Right cardiac atrium (tissue), 5 donors: ENCODE measurements at regions not wholly inside any gene's neighbourhood (a gene's known extent, or its start where the extent isn't known, plus 50 kb on each side); places are given as distances from the start of the nearest gene placed in this dataset.

Experiments used
- ATAC-seq, 2 donors: fragments of 200-7000 bp; cut with Tn5 transposase; one replicate each; pipeline versions ENCODE4 v1.8.0 to v1.9.1; 2020; ENCODE audit warnings: moderate library complexity in 2 of 2, mild to moderate bottlenecking in 1 of 2
- DNase-seq, 3 donors: peaks; one replicate each; pipeline ENCODE4 v3.0.0-alpha.2; 2020
- H3K27ac ChIP-seq: one replicate; pipeline ENCODE4 v1.5.1; 2013; ENCODE audit warnings: mild to moderate bottlenecking, low read length, control low read depth, moderate library complexity
- H3K27me3 ChIP-seq: one replicate; pipeline ENCODE4 v1.6.1; 2013; ENCODE audit not compliant: control insufficient read depth, insufficient read depth
- H3K4me1 ChIP-seq: one replicate; pipeline ENCODE4 v1.6.1; 2013; ENCODE audit warnings: low read length; ENCODE audit not compliant: control insufficient read depth, insufficient read depth
- H3K4me3 ChIP-seq: one replicate; pipeline ENCODE4 v1.5.1; 2013; ENCODE audit warnings: low read length, control low read depth
- H3K9me3 ChIP-seq: one replicate; pipeline ENCODE4 v1.6.1; 2013; ENCODE audit warnings: low read length; ENCODE audit not compliant: control insufficient read depth
- WGBS: extraction: QIAGEN DNeasy Blood & Tissue Kit; methylation state at CpG from one replicate; pipeline ENCODE4 v1.1.7; 2013; 5-methylcytosine and 5-hydroxymethylcytosine counted together
- intact Hi-C, 4 donors: fragments of 100-400 bp; cut with DNase I; formaldehyde crosslinking; loops; one replicate each; pipeline versions ENCODE4 v1.11.0 to v1.14.0; 2022 to 2023
- donor health status: healthy with polysubstance abuse.
- donor health status: DM: no; HTN: yes; CAD: no.
- donor health status: DM: no; HTN: no; CAD: no.
- donor health status: DM: no; HTN: yes; CAD: no; lungs with severe emphysema.
- donor health status: DM: yes; HTN: yes; CAD: no.

- ATAC-seq (no peak), DNase-seq (no peak)
- peaks cover 3% of the 10 kb centered on the region for H3K4me1 ChIP-seq
- intact Hi-C loops: no loop called here
- H3K27ac ChIP-seq: no peak overlapping the region
- no peak overlapping the region for H3K4me3 ChIP-seq
- WGBS: 76% methylated on average over 5 of the region's 5 CpGs
- no peaks in the 10 kb centered on the region for H3K27me3 ChIP-seq
- H3K9me3 ChIP-seq: no peaks in the 10 kb centered on the region
These were observed 129.7 kb downstream of the SNX19 start for GRCh38 chr11:130786586-130786985.

DNA sequence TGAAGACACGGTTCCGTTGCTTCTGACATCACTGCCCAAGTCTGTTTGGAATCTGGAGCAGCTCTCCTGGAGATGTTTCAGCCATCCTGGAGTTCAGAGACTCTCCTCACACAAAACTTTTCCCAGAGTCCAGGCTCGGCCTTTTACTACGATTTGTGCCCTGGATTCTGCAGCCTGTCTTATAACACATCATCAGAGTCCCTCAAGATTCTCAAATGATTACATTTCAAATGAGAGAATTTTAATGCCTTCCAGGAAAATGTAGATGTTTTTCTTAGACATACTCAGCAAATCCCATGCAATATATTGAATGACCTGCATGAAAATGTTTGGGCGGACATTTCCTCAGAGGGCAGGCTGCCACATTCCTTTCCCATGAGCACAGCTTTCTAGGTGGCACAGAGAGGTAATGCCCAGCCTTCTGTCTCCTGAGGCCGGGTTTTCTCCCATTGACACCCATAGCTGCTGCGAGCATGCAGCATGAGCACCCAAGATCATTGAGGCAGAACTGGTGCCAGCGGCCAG, 129.1 kb downstream of the SNX19 start:
- H3K9me3 ChIP-seq: no peaks in the 10 kb centered on the region
- WGBS: 73% methylated on average over 8 of the region's 8 CpGs
- H3K27me3 ChIP-seq: no peaks in the 10 kb centered on the region
- intact Hi-C loops: no loop called here
- H3K4me3 ChIP-seq: no peak overlapping the region
- DNase-seq: no peak
- peaks cover 3% of the 10 kb centered on the region for H3K4me1 ChIP-seq
- no peak overlapping the region for H3K27ac ChIP-seq
- ATAC-seq: no peak

GRCh38 chr11:130787973-130788570, 128.2 kb downstream of the SNX19 start:
- intact Hi-C loops: no loop called here
- ATAC-seq (no peak), DNase-seq (no peak)
- Histone ChIP-seq H3K9me3 (no peaks in the 10 kb centered on the region), H3K4me3 (no peak overlapping the region), H3K27me3 (no peaks in the 10 kb centered on the region), H3K27ac (no peak overlapping the region), H3K4me1 (no peaks in the 10 kb centered on the region)
- WGBS: 75% methylated on average over 1 of the region's 1 CpG

DNA sequence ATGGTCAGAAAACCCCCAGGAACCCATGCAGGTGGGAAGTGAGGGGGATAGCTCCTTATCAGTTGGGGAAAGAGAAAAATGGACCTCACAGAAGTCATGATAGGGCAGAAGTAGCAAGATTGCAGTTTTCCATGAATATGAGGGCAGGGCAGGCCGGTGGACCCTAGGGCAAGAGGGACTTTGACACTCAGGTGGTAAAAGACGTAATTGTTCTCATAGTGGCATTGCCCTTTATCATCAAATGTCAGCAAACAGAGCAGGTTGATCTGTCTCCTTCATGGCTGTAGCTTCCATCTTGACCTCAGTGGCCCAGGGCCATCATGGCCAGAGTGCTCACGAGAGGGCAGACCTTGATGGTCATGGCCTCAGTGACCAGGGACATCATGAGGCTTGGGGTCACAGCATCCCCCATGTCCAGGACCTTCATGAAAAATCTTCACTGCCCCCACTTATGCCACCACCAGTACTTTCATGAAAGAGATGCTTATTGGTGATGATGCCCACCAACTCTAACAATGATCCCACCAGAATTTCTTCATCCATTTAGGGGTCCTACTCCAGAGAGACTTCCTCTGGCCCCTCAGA, 127.1 kb downstream of the SNX19 start:
- no peaks in the 10 kb centered on the region for H3K27me3 ChIP-seq
- no peak overlapping the region for H3K4me3 ChIP-seq
- intact Hi-C loops: no loop called here
- no peaks in the 10 kb centered on the region for H3K9me3 ChIP-seq
- 94% methylated on average over 3 of the region's 3 CpGs for WGBS
- DNase-seq (no peak), ATAC-seq (no peak)
- no peak overlapping the region for H3K27ac ChIP-seq
- no peaks in the 10 kb centered on the region for H3K4me1 ChIP-seq

DNA sequence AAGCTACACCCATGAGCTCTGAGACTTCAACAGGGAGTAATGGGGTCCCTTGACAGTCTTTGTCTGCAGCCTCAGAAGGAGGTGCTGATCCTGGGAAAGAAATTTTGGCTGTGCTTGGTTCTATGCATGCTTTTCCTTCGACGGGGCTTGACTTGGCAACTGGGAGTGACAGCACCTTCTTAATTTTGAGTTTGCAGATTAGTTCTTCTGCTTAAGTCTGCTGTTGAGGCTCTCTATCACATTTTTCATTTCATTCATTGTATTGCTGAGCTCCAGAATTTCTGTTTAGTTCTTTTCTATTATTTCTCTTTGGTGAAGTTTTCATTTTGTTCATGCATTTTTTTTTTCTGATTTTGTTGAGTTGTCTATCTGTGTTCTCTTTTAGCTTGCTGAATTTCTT, 125.6 kb downstream of the SNX19 start:
- WGBS: 93% methylated on average over 2 of the region's 2 CpGs
- intact Hi-C loops: no loop called here
- Histone ChIP-seq H3K9me3 (no peaks in the 10 kb centered on the region), H3K27ac (no peak overlapping the region), H3K4me3 (no peak overlapping the region), H3K27me3 (no peaks in the 10 kb centered on the region), H3K4me1 (no peaks in the 10 kb centered on the region)
- DNase-seq (no peak), ATAC-seq (no peak)

- H3K4me1 ChIP-seq: no peaks in the 10 kb centered on the region
These were observed 123.5 kb downstream of the SNX19 start for GRCh38 chr11:130792772-130793171.

GRCh38 chr11:130796828-130797227, 119.5 kb downstream of the SNX19 start:
- H3K27me3 ChIP-seq: no peaks in the 10 kb centered on the region
- no peak overlapping the region for H3K4me3 ChIP-seq
- no peaks in the 10 kb centered on the region for H3K4me1 ChIP-seq
- intact Hi-C loops: no loop called here
- H3K9me3 ChIP-seq: no peaks in the 10 kb centered on the region
- no peak for DNase-seq
- no peak overlapping the region for H3K27ac ChIP-seq
- 92% methylated on average over 2 of the region's 2 CpGs for WGBS
- ATAC-seq: no peak

More at GRCh38 chr11:130792772-130793171, 123.5 kb downstream of the SNX19 start:
- ATAC-seq: no peak
- no peak overlapping the region for H3K4me3 ChIP-seq
- DNase-seq: no peak
- no peaks in the 10 kb centered on the region for H3K27me3 ChIP-seq
- intact Hi-C loops: no loop called here
- H3K9me3 ChIP-seq: no peaks in the 10 kb centered on the region
- H3K27ac ChIP-seq: no peak overlapping the region

GRCh38 chr11:130798280-130798679, 118.0 kb downstream of the SNX19 start:
- no peak for ATAC-seq
- WGBS: 89% methylated on average over 3 of the region's 3 CpGs

DNA sequence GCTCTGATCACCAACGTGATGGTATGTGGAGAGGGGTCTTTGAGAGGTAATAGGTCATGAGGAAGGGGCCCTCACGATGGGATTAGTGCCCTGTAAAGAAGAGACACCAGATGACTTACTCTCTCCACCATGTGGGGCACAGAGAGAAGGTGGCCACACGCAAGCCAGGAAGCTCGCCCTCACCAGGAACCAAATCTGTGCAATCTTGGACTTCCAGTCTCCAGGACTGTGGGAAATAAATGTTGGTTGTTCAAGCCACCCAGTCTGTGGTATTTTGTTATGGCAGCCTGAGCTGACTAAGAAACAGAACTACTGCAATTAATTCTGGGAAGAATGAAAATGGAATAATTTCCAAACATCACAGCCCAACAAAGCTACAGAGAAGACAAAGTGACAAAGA, 117.5 kb downstream of the SNX19 start:
- Histone ChIP-seq H3K4me3 (no peak overlapping the region), H3K4me1 (peaks cover 2% of the 10 kb centered on the region), H3K27me3 (no peaks in the 10 kb centered on the region), H3K9me3 (no peaks in the 10 kb centered on the region), H3K27ac (no peak overlapping the region)
- DNase-seq (no peak), ATAC-seq (no peak)
- intact Hi-C loops: no loop called here
- 78% methylated on average over 4 of the region's 4 CpGs for WGBS

More at GRCh38 chr11:130798280-130798679, 118.0 kb downstream of the SNX19 start:
- no peak overlapping the region for H3K27ac ChIP-seq
- H3K4me3 ChIP-seq: no peak overlapping the region
- DNase-seq: no peak
- no peaks in the 10 kb centered on the region for H3K4me1 ChIP-seq
- H3K9me3 ChIP-seq: no peaks in the 10 kb centered on the region
- intact Hi-C loops: no loop called here
- H3K27me3 ChIP-seq: no peaks in the 10 kb centered on the region

GRCh38 chr11:130801333-130802122, 114.8 kb downstream of the SNX19 start:
- no peak overlapping the region for H3K27ac ChIP-seq
- no peak for ATAC-seq
- DNase-seq: no peak
- H3K4me3 ChIP-seq: no peak overlapping the region
- H3K4me1 ChIP-seq: peaks cover 2% of the 10 kb centered on the region
- H3K9me3 ChIP-seq: no peaks in the 10 kb centered on the region
- intact Hi-C loops: no loop called here
- WGBS: 84% methylated on average over 6 of the region's 6 CpGs
- no peaks in the 10 kb centered on the region for H3K27me3 ChIP-seq

DNA sequence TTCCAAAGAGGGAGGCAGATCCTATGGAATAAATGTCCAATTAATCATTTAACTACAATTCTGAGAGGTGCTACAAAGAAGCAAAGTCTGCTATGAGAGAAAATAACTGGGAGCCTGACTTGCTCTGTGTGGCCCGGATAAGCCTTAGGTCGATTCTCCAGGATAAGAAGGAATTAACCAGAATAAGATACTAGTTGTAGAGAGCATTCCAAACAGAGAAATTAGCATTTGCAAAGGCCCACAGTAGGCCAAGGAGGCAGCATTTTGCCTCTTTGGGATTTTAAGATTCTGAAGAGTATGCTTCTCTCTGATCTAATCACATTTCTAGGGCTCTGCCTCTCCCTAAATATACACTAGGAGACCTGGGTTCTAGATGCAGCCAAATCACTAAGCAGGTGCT, 113.7 kb downstream of the SNX19 start:
- intact Hi-C loops: no loop called here
- ATAC-seq (no peak), DNase-seq (no peak)
- no peaks in the 10 kb centered on the region for H3K27me3 ChIP-seq
- H3K4me3 ChIP-seq: no peak overlapping the region
- H3K4me1 ChIP-seq: peaks cover 2% of the 10 kb centered on the region
- 71% methylated on average over 2 of the region's 2 CpGs for WGBS
- H3K27ac ChIP-seq: no peak overlapping the region
- no peaks in the 10 kb centered on the region for H3K9me3 ChIP-seq
